Fibroblast of lung (primary cell): ENCODE measurements at regions not wholly inside any gene's neighbourhood (a gene's known extent, or its start where the extent isn't known, plus 50 kb on each side); places are given as distances from the start of the nearest gene placed in this dataset.

Experiments used
- DNase-seq, 2 donors: peaks; one replicate each; pipeline versions ENCODE4 v3.0.0 to v3.0.0-alpha.2; 2010; ENCODE audit warnings: low read depth in 2 of 2
- H2AFZ ChIP-seq: 2 replicates; pipeline ENCODE4 v1.5.1; 2012; ENCODE audit warnings: low read length, control low read depth, inconsistent platforms
- H3K27ac ChIP-seq: 2 replicates; pipeline ENCODE4 v1.5.1; 2011; ENCODE audit warnings: low read length, control low read depth; ENCODE audit not compliant: insufficient read depth
- H3K27me3 ChIP-seq: 2 replicates; pipeline ENCODE4 v1.5.1; 2011; ENCODE audit warnings: mild to moderate bottlenecking, low read length; ENCODE audit not compliant: control insufficient read depth, insufficient read depth
- H3K36me3 ChIP-seq: 2 replicates; pipeline ENCODE4 v1.5.1; 2011; ENCODE audit warnings: low read length; ENCODE audit not compliant: control insufficient read depth, insufficient read depth
- H3K4me1 ChIP-seq: 2 replicates; pipeline ENCODE4 v1.5.1; 2011; ENCODE audit warnings: low read length; ENCODE audit not compliant: control insufficient read depth, insufficient read depth; ENCODE audit errors: extremely low read depth
- H3K4me2 ChIP-seq: 2 replicates; pipeline ENCODE4 v1.5.1; 2011; ENCODE audit warnings: low read length, control low read depth; ENCODE audit not compliant: insufficient read depth; ENCODE audit errors: extremely low read depth
- H3K4me3 ChIP-seq, 4 experiments: fragments of 200-600 bp in 1 of 4; sonication (generic) in 1 of 4; replicated peaks in 1 of 4; 2 replicates each; pipeline ENCODE4 v1.5.1; 2011 to 2016; ENCODE audit warnings: low read length in 4 of 4, low read depth in 3 of 4, mild to moderate bottlenecking in 3 of 4, control low read depth in 2 of 4, inconsistent platforms in 1 of 4, mixed read lengths in 1 of 4; ENCODE audit not compliant: insufficient read depth in 1 of 4; ENCODE audit errors: control extremely low read depth in 1 of 4
- H3K79me2 ChIP-seq: 2 replicates; pipeline ENCODE4 v1.5.1; 2012; ENCODE audit warnings: mild to moderate bottlenecking, low read length, inconsistent platforms; ENCODE audit not compliant: control insufficient read depth, insufficient read depth
- H3K9ac ChIP-seq: 2 replicates; pipeline ENCODE4 v1.5.1; 2011; ENCODE audit warnings: mild to moderate bottlenecking, low read length, control low read depth; ENCODE audit not compliant: insufficient read depth
- H3K9me3 ChIP-seq: 2 replicates; pipeline ENCODE4 v1.5.1; 2012; ENCODE audit warnings: low read depth, low read length; ENCODE audit not compliant: control insufficient read depth, insufficient read depth
- H4K20me1 ChIP-seq: 2 replicates; pipeline ENCODE4 v1.5.1; 2011; ENCODE audit warnings: low read length; ENCODE audit not compliant: control insufficient read depth, insufficient read depth; ENCODE audit errors: extremely low read depth
- CTCF ChIP-seq, 2 donors: IDR thresholded peaks in 1 of 2; conservative IDR thresholded peaks in 1 of 2; 1 replicate in 1 of 2; 2 replicates in 1 of 2; pipeline ENCODE4 v1.5.1; 2011 to 2012; ENCODE audit warnings: low read length in 2 of 2, control low read depth in 1 of 2, inconsistent platforms in 1 of 2, low read depth in 1 of 2, mild to moderate bottlenecking in 1 of 2
- EZH2 ChIP-seq: IDR thresholded peaks from 2 replicates; pipeline ENCODE4 v1.5.1; 2012; ENCODE audit warnings: low read length, control low read depth, mild to moderate bottlenecking; ENCODE audit errors: missing control alignments

GRCh38 chr12:89239534-89239933, 112.8 kb downstream of the DUSP6 start:
- Histone ChIP-seq H2AFZ (no peak overlapping the region), H3K27me3 (no peaks in the 10 kb centered on the region), H3K9me3 (no peaks in the 10 kb centered on the region), H3K4me2 (no peak overlapping the region), H3K9ac (no peak overlapping the region), H3K79me2 (no peaks in the 10 kb centered on the region), H4K20me1 (no peaks in the 10 kb centered on the region), H3K27ac (no peak overlapping the region), H3K4me3 (no peak overlapping the region), H3K36me3 (no peaks in the 10 kb centered on the region), H3K4me1 (no peaks in the 10 kb centered on the region)
- TF ChIP-seq CTCF (conservative IDR thresholded peaks at IDR 0.05 in 1 of 2, IDR thresholded peaks at IDR 0.05 in 1 of 2; ENCODE audit: low read depth in 1 of 2, low read length in 2 of 2) (no peak), EZH2 (no peak)
- DNase-seq = no peak

GRCh38 chr12:89238593-89238992, 113.7 kb downstream of the DUSP6 start:
- no peak overlapping the region for H3K27ac ChIP-seq
- H3K27me3 ChIP-seq = no peaks in the 10 kb centered on the region
- H3K79me2 ChIP-seq = no peaks in the 10 kb centered on the region
- H3K9me3 ChIP-seq = no peaks in the 10 kb centered on the region
- no peaks in the 10 kb centered on the region for H3K36me3 ChIP-seq
- no peak for DNase-seq
- TF ChIP-seq EZH2 (no peak), CTCF (conservative IDR thresholded peaks at IDR 0.05 in 1 of 2, IDR thresholded peaks at IDR 0.05 in 1 of 2; ENCODE audit: low read depth in 1 of 2, low read length in 2 of 2) (no peak)
- H3K4me2 ChIP-seq = no peak overlapping the region
- no peaks in the 10 kb centered on the region for H3K4me1 ChIP-seq
- no peak overlapping the region for H3K4me3 ChIP-seq
- H2AFZ ChIP-seq = no peak overlapping the region
- no peak overlapping the region for H3K9ac ChIP-seq
- H4K20me1 ChIP-seq = no peaks in the 10 kb centered on the region

- Histone ChIP-seq H3K27me3 (no peaks in the 10 kb centered on the region), H3K79me2 (no peaks in the 10 kb centered on the region), H3K4me1 (no peaks in the 10 kb centered on the region), H3K4me3 (no peak overlapping the region), H2AFZ (no peak overlapping the region), H3K27ac (no peak overlapping the region), H3K9ac (no peak overlapping the region), H4K20me1 (no peaks in the 10 kb centered on the region), H3K36me3 (no peaks in the 10 kb centered on the region), H3K4me2 (no peak overlapping the region), H3K9me3 (no peaks in the 10 kb centered on the region)
- TF ChIP-seq EZH2 = no peak
- no peak for DNase-seq
Observed at GRCh38 chr12:89237763-89238162, 114.5 kb downstream of the DUSP6 start.
